Effector CD4-positive, alpha-beta T cell (primary cell): ENCODE measurements at regions not wholly inside any gene's neighbourhood (a gene's known extent, or its start where the extent isn't known, plus 50 kb on each side); places are given as distances from the start of the nearest gene placed in this dataset.
"Not testable (repeated sequence)": the region's sequence is repeated elsewhere in the genome, so short reads cannot be mapped to it uniquely, and the experiment has no call there.

ENCODE experiments used
- DNase-seq: peaks from one replicate; pipeline ENCODE4 v3.0.0-alpha.2; 2020

DNA sequence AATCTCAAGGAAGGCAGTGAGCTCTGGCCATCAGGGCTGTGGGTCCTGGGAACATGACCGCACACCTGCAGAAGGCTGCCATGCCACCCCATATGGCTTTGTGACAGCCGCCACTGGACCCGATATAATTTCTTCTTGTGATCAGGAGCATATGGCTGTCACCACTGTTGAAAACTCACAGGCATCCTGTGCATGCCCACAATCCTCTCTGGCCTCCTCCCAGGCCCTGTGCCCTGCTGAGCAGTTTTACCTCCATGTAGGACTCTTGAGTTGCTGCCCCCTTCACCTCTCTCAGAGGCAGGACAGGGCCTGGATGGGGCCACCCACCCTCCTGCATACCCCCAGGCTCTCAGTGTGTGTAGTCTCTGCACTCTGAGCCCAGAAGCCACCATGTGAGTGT, 391.9 kb upstream of the AKR1E2 start:
- no peak for DNase-seq

DNA sequence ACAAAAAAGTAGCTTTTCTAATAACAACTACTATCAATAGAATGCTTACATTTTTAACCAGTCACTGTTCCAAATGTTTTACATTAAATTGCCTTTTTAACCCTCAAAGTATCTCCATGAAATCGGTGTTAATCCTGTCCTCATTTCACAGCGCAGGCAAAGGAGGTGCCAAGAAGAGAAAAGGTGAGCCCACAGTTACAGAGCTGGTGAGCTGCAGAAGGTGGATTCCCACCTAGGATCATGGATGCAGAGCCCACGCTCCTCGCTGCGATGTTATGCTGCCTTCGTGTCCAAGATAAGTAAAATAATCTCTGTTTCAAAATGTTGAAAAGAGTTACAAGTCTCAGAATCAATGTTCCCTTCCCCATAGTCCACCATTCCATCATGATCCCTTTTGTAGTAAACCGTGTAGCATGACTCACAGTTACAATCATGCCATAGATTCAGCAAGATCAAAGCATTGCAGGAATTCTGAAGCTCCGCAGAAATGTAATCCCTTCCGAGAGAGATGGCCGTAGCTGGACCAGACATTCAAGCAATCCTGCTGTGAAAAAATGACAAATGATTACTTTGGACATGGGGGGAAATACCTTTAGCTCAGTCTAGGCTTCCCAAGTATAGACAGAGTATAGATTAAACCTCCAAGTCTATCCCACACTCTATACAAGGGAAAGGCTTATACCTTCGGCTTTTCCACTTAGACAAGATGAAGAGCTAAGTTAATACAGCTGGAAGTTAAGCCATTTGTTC, 394.7 kb upstream of the AKR1E2 start:
- DNase-seq, result no peak

DNA sequence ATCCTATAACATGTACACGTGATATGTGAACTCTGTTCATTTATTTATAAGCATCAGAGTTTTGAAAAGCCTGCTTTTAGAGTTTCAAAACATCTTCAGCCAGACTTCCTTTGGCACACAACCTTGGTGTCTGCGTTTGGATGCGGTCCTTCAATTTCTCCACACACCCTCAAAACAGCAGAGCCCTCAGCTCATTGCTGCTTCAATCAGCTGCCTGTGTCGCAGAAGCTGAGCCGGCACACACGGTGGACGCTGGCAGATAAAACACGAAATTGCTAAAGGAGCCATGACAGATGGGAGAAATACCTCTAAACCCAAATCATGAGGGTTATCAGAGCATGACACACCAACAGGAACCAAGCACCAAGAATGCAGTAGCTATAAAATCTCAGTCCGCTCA, 396.4 kb upstream of the AKR1E2 start:
- no peak for DNase-seq

DNA sequence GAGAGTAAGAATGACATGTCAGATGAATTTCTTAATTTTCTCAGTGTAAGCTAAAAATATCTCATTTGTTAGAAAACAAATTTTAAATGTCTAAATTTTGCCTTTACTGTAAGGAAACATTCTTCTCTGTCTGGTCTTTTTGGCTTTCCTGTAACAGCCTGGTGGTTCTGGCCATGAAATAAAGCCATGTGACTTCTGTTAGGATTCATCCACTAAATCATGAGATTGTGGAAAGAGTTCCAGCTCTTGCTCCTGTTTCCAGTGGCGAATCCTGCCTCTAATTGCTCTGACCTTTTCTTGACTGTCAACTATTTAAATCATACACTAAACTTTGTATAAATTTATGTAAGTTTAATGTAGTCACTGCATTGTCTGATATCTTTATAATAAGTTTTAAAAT, 398.5 kb upstream of the AKR1E2 start:
- no peak for DNase-seq

DNA sequence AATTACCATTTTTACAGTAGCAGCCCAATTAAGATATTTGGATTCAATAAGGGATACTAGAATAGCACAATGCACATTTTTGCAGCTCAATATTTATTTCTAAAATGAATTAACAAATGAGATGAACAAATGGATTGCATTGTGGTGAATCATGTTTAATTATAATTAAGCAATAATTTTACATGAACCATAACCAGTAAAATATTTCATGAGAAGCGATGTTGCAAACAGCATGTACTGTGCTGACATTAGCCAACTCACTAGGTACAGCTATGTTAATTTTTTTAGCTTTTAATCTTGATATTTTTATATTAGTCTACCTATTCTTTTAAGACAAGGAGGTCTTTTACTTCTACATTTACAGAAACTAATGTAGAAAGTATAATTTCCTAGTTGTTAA, 399.1 kb upstream of the AKR1E2 start:
- DNase-seq, result no peak

DNA sequence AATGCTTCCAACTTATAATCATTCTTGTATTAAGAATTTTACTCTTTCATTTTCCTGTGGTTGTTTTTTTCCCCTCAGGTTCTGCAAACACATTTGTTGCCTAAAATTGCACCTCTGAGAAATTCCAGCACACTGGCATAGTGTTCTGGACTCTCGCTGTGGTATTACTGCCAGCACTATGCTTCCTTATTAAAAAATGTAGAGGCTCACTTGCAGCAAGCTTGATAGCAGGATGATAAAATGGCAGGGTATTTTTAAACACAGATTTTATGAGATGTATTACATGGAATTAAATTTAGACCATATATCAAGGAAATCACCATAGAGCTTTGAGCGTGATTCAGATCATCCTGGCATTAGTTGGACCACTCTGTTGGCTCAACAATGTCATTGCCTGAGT, 416.7 kb upstream of the AKR1E2 start:
- DNase-seq, result no peak

DNA sequence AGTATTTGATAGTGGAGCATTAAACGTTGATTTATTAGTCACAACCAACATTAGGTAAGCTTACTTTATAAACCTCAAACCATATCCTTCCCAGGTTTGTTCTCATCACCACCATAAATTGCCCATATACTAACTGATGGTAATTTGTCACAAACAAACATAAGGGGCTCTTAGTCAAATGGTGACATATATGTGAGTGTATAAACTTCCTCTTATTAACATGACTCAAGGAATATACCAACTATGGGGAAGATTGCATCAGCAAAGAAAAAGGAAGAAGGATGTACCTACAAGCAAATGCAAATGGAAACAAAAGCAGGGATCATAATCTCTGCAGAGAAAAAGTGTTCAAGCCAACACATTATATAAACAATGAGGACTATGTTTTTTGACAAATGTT, 418.2 kb upstream of the AKR1E2 start:
- DNase-seq, result no peak

DNA sequence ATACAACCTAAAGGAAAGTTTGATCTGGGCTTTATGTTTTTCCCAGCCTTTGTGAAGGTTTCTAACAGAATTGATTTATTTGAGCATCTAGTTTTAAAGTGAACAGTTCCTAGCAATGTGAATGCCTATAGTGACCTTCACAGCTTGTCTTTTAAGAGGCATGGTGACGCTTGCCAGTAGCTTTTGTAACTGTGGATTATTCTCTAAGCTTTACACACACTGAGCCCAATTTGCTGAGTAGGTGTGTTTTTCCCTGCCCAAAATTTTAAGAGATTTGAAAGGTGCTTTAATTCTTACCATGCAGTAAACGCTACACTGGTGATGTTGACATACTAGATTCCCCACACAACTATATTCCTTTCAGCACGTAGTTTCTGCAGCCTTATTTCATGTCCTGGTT, 420.2 kb upstream of the AKR1E2 start:
- no peak for DNase-seq

DNA sequence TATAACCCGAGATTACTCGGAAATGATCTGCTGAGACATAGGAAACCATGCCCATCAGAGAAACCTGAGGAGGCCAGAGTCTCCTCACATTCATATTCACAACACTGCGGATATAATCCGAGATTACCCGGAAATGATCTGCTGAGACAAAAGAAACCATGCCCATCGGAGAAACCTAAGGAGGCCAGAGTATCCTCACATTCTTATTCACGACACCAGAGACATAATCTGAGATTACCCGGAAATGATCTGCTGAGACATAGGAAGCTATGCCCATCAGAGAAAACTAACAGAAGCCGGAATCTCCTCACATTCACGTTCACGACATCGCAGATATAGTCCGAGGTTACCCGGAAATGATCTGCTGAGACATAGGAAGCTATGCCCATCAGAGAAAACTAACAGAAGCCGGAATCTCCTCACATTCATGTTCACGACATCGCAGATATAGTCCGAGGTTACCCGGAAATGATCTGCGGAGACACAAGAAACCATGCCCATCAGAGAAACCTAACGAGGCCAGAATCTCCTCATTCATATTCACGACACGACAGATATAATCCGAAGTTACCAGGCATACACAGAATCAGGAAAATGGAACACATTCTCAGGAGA, 422.3 kb upstream of the AKR1E2 start:
- DNase-seq, result no peak

DNA sequence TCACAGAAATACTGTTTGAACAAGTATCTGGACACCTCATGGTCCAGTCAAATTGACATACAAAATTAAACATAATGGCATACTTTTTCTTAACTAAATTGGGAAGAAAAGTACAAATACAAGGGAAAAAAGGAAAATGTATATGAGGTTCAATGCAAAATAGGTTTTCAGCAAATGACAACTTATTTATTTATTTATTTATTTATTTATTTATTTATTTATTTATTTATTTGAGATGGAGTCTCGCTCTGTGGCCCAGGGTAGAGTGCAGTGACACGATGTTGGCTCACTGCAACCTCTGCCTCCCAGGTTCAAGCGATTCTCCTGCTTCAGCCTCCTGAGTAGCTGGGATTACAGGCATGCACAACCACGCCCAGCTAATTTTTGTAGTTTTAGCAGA, 424.9 kb upstream of the AKR1E2 start:
- DNase-seq, result not testable (repeated sequence)

DNA sequence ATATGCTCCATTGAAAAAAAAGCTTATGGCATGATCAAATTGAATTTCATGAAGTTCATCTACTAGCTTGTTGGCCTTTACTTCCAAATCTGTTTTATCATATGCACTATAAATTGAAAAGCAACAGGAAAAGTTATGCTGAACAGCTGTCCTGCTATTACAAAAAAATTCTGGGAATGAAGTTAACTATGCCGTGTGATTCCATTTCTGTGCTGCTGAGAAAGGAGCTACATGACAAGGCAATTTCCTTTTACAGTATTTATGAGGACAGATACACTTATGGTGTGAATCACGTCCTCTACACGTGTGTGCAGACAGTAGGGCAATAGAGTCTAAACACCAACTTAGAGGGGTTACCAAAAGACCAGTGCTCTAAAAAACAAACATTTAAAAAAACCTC, 426.5 kb upstream of the AKR1E2 start:
- DNase-seq, result no peak

DNA sequence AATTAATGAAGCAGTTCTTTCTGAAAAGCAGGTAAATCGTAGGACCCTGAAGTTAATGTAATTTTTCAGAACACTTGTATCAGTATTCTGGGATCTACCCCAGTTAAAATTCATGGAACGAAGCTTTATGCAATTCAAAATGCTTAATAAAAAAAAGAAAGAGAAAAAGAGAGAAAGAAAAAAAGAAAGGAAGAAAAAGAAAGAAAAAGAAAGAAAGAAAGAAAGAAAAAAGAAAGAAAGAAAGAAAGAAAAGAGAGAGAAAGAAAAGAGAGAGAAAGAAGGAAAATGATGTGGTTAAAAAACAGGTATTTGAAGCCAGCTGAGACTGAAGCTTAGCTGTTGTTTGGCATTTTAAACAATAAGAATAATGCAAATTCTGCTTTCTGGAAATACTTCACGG, 427.4 kb upstream of the AKR1E2 start:
- DNase-seq, result no peak

DNA sequence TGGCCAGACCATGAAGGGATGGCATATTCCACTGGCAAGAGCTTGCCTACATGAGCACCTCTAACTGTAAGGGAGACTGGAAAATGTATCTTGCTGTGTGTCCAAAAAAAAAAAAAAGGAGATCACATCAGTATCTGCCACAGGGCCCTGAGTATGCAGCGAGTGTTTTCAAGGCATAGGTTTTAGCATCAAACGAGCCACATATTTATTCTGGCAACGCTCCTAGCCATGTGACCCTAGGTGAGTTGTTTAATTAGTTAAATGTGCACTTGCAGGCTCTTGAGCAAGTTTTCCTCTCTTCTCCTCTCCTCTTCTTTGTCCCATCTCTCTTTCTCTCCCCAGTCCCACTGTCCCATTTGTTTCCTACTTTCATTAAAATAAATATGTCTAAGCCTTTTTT, 428.7 kb upstream of the AKR1E2 start:
- no peak for DNase-seq

DNA sequence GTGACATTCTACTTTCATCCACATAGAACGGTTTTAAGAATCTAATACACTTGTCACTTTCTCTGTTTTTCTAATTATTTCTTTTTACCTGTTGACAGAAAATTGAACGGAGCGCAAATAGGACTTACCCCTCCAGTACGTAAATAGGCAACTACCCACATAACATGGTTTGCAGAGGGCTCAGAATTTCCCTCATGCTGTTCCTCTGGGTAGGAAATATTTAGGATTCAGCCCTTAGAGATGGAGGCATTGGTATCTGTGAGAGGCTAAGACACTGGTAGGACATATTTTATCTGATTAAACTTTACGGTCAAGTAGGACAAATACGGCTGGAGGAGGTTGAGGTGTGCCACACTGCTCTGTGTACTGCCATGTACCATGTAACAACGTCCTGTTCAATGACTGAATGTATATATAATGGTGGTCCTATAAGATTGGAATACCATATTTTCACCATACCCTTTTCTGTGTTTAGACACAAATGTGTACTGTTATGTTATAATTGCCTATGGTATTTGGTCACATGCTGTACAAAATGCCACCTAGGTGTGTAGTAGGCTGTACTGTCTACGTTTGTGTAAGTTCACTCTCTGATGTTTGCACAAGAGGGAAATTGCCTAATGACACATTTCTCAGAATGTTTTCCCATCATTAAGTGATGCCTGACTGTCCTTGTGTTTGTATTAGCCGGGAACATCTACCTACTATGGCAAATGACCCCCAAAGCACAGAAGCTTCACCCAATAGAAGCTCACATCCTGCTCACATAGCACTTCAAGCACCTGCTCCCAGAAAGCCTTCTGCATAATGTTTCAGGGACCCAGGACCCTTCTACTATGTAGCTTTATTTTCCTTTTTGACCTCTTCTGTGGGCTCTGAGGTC, 429.4 kb upstream of the AKR1E2 start:
- no peak for DNase-seq

DNA sequence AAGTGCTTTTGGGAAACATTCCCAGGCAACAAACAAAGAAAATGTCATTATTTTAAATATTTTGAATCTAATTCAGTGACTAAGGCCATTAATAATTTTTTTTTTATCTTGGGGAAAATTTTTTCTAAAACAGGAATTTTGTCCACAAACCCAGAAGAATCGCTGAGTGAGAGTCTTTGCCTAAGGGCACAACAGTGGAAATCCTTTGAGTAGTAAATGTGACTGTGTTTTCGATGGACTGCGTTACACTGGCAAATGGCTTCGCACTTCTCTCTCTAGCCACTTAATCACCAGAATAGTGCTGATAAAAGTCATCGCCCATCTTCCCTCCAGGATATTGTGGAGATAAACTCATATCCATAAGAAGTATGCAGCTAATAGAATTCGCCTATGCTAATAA, 430.3 kb upstream of the AKR1E2 start:
- DNase-seq, result no peak

DNA sequence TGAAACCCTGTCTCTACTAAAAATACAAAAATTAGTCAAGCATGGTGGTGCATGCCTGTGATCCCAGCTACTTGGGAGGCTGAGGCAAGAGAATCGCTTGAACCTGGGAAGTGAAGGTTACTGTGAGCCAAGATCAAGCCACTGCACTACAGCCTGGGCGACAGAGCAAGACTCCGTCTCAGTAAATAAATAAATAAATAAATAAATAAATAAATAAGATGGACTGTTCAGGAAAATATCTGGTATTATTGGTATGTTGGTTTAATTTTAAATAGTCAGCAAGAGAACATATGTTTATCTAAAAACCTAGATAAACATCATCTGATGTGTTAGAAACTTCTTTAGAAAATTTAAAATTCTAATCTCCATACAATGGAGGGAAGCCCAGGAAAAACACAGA, 431.6 kb upstream of the AKR1E2 start:
- not testable (repeated sequence) for DNase-seq

DNA sequence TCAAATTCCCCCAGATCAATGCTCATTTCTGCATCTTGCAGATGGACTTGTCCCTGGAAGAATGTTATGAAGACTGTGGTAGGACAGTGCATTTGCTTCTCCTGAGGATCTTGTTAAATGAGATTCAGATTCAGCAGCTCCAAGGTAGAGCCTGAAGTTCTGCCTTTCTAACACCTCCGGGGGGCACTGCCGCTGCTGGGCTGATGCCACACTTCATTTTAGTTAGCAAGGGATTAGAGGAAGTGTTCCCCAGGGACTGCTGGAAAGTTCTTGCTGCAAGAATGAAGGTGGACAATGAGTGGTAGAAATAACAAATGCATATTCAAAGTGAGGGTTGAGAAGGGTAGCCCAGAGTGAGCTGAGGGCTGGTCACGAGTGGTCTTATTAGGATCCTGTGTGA, 434.3 kb upstream of the AKR1E2 start:
- no peak for DNase-seq

DNA sequence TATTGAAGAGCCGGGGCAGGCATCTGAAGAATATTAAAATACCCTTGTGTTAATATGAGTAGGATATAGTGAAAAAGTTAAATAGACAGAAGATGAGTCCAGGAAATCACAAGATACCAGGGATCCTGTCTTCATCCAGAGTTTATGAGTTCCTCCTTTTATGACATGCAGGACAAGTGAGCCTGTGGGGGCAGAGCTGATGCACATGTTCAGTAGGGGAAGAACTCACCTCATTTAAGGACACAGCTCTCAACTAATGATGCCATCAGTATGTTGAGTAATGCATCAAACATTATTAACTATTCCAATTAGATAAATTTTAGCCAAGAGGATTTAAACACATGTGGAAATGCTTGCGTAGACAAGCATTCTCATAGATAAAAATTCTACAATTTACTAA, 435.8 kb upstream of the AKR1E2 start:
- DNase-seq, result no peak

DNA sequence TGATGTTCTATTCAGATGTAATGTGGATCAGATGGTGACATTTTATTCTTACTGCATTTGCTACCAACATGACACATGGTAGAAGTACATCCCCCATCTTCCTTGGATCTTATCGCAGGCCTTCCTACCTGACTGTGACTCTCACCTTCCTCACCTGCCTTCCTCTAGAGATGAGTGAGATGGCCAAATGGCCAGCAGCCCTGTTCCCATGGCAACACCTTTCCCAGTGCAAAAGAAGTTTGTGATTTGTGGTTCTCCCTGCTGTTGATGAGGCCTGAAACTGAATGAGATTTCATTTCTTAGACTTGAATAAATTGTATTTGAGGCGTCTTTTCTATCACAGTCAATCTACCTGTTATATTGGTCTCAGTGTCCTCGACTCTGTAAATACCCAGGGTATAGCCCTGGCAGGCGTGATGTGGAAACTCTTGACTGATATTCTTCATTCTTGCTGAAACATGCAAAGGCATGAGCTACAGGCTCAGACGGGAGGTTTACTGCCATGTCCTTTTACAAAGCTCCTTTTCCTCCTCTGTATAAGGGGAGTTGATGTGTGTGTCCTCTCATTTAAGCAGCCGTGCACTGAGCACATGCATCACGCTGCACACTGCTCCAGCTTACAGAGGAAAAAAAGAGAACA, 440.7 kb upstream of the AKR1E2 start:
- no peak for DNase-seq

DNA sequence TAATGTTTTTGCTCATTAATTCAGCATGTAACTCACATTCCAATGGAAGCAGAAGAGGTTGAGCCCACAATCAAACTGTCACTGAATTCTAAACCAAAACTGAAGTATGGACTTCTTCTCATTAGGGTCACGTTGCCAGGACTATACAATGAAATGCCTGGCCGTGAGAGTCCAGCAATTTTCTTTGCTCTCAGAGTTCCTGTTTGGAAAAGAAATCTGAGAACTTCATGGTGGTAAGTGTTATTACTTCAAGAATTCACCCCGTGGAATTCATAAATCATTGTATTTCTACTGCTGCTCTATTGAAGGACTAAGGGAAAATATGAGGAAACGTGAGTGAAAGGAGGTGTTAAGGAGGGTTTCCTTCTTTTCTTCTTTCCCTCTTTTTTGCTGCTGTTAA, 441.8 kb upstream of the AKR1E2 start:
- DNase-seq, result no peak

DNA sequence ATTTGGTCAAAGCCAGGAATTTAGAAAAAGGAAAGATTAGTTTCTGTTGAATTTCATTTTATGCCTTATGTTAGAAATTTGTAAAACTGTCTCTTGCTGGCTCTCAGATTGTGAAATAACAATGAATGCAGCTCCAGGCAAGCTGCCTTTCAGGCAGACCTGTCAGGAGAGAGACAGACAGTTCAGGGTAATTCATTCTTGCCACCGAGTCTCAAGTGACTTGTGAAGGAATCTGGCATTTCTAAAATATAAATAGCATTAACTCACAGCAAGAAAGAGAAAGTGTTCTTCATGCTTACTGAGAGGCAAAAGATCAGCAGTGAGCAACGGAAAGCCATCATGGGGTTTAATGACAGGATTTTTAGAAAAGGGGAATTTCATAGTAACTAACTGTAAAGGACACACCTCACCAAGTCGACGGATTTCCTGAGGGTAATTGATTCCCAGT, 442.3 kb upstream of the AKR1E2 start:
- no peak for DNase-seq

DNA sequence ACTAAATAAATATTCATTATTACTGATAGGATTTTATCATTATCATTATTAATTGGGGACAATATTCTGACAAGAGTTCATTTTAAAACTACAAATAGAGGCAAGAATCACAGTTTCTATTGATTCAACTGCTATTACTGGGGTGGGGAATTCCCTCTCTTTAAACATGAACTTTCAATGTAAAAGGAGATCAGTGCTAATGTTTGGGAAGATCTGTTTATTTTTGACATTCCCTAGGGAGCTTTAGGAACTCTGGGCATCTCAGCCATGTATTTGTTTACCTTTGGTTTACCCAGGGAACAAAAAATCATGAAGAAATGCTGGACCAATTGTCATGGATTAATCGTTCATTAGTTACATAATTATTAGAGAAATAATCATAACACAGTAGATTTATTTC, 443.2 kb upstream of the AKR1E2 start:
- DNase-seq, result no peak

DNA sequence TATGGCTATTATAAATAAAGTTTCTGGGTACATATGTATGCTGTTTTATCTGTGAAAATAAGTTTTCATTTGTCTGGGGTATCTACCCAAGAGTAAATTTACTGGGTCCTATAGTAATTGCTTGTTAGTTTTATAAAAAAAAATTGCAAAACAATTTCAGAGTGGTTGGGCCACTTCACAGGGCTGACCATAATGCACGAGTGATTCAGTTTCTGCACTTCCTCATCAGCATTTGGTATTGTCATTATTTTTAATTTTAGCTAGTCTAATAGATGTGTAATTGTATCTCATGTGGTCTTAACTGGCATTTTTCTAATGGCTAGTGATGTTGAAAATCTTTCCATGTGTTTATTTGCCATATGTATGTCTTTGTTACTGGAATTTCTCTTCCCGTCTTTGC, 452.4 kb upstream of the AKR1E2 start:
- DNase-seq, result no peak
